PC-9 (cell line): ENCODE measurements at regions not wholly inside any gene's neighbourhood (a gene's known extent, or its start where the extent isn't known, plus 50 kb on each side); places are given as distances from the start of the nearest gene placed in this dataset.

ENCODE experiments used
- EZH2 ChIP-seq: fragments of 200-600 bp; sonication (generic); IDR thresholded peaks from 2 replicates; pipeline ENCODE4 v1.8.0; 2017; ENCODE audit warnings: antibody characterized with exemption, low read depth
- TF ChIP-seq, protein P1 (sequence below): fragments of 200-600 bp; sonication (generic); conservative IDR thresholded peaks from 2 replicates; pipeline ENCODE4 v1.6.1; 2017; ENCODE audit warnings: mixed run types, antibody characterized with exemption, mild to moderate bottlenecking, moderate library complexity

DNA sequence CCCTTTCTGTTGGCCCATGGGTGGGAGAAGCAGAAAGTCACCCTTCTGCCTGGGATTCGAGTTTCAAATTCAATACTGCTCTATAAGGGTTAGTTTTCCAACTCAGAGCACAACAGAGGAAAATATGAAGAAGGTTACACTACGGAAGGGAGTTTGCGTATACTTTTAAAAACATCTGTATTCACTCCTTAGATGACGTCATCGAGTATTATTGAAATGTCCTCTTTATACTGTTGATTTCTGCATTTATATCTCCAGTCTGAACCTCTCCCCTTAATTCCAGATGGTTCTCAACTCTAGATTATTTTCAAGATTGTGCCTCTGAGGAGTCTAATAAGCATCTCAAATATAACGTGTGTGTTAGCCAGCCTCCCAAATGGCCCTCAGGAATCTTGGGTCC, 249.1 kb downstream of the MAP2K4 start:
- TF ChIP-seq, protein P1, sequence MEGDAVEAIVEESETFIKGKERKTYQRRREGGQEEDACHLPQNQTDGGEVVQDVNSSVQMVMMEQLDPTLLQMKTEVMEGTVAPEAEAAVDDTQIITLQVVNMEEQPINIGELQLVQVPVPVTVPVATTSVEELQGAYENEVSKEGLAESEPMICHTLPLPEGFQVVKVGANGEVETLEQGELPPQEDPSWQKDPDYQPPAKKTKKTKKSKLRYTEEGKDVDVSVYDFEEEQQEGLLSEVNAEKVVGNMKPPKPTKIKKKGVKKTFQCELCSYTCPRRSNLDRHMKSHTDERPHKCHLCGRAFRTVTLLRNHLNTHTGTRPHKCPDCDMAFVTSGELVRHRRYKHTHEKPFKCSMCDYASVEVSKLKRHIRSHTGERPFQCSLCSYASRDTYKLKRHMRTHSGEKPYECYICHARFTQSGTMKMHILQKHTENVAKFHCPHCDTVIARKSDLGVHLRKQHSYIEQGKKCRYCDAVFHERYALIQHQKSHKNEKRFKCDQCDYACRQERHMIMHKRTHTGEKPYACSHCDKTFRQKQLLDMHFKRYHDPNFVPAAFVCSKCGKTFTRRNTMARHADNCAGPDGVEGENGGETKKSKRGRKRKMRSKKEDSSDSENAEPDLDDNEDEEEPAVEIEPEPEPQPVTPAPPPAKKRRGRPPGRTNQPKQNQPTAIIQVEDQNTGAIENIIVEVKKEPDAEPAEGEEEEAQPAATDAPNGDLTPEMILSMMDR: no peak
- TF ChIP-seq EZH2: no peak
